GM19452 (cell line): ENCODE measurements at regions not wholly inside any gene's neighbourhood (a gene's known extent, or its start where the extent isn't known, plus 50 kb on each side); places are given as distances from the start of the nearest gene placed in this dataset.

Experiments
- ATAC-seq: cut with Tn5 transposase; IDR thresholded peaks from one replicate; pipeline ENCODE4 v1.9.1; 2021; ENCODE audit not compliant: unreplicated experiment

DNA sequence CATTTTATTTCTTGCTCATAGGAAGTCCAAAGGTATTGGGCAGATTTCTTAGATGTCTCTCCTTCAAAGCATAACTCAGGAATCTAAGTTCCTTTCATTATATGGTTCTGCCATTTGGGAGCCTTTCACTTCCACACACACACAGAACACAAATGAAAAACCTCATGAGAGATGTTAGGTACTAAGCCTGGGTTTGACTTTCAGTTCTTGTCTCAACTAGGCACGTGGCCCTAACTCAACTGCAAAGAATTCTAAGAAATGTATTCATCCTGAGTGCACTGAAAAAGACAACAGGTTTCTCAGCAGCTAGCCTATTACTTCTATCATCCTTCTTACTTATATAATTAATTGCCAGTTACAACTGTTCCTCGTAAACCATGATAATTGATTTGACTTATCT, 190.0 kb upstream of the SAMSN1 start:
- peak; percentile 57 for ATAC-seq

DNA sequence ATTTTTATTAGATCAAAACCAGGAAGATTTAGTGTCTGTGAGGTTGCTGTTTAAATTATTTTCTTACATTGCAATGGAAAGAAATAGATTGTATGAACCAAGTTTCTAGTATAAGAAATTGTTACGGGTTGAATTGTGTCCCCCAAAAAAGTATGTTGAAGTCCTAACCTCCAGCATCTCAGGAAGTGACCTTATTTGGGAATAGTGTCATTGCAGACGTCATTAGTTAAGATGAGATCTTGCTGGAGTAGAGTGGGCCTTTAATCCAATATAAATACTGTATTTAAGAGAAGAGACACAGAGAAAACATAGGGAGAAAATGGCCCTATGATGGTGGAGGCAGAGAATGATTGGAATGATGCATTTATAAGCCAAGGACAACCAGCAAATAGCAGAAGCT, 188.7 kb upstream of the SAMSN1 start:
- no peak for ATAC-seq

DNA sequence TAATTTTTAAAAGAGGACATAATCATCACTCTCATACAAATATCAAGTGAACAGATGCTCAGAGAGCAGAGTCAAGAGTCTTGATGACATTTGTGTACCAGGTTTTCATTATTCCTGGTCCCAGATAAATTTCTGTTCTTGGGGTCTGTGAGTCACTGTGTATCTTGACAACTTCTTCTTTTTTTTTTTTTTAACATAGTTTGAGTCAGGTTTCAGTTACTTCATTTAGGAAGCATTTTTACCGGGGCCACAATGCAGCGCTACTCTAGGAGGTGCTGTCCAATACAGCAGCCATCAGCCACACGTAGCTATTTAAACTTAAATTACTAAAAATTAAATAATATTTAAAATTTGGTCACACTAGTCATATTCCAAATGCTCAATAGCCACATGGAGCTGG, 188.1 kb upstream of the SAMSN1 start:
- no peak for ATAC-seq

DNA sequence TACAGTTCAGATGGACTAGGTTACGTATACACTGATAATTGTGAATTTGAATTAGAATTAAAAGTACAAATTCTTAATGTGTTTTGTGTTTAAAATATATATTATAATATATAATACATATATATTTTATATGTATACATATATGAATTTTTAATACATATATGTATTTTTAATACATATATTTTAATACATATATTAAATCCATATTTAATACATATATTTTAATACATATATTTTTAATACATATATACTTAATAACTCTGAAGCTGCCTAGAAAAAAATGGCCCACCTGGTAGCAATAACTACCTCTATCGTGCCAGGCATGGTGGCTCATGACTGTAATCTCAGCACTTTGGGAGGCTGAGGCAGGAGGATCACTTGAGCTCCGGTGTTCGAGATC, 179.1 kb upstream of the SAMSN1 start:
- no peak for ATAC-seq

DNA sequence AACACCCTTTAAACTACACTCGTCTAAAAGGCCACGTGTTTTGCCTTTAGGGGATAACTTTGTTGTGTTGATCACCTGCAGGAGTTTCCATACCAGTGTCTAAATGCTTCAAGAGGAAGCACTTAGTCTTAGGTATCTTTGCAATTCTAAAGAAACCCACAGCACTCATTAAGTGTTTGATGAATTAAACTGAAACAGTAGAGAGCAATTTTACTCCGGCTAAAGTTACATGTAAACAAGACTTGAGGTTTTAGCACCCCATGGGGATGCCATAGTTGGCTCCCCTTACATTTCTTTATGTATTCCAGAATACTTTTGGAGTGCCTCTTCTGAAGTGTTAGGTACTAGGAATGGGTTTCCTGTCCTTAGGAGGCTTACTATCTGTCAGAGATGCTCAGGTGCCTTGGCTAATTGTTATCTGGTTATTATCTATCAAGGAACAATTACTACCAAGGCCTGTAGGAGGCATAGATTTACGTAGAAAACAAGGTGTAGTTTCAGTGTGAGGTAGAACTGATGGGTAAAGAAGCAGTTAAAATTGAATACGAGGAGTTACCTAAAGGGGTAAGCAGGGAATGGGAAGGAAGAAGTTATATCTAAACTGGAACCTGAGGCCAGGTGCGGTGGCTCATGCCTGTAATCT, 176.8 kb upstream of the SAMSN1 start:
- ATAC-seq, result peak; percentile 56

DNA sequence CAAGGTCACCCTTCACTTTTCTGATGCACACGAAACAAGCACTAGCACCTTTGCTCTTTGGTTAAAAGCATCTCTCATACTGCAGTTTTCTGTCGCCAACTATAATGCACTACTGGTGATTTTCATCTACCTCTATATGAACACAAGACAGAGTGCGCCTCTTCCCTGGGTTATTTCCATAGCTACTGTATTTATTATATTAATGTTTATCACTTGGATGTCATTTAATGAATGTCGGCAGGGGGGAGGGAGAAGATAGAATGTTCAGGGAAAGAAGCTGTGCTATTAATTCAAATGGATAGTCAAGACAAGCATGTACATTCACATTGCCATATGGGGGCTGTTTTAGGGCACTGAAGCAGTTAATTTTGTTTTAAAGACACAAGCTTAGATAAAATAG, 174.1 kb upstream of the SAMSN1 start:
- no peak for ATAC-seq

DNA sequence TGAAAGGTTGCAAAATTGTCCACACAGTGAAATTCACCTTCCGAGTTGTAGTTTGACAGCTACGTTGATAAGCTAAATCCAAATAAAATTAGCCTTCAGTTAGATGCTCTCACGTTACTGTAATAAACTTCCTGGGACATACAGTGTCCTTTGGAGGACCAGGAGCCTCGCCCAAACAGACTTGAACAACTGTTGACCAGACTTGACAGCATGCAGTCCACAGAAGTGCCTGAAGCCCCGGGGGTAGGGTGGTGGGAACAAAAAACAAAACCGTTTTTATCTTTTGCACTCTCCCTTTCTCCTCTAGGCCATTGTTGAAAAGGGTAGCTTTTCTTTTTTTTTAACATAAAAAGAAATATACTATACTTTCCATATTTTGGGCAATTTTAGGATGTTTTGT, 172.8 kb upstream of the SAMSN1 start:
- no peak for ATAC-seq

DNA sequence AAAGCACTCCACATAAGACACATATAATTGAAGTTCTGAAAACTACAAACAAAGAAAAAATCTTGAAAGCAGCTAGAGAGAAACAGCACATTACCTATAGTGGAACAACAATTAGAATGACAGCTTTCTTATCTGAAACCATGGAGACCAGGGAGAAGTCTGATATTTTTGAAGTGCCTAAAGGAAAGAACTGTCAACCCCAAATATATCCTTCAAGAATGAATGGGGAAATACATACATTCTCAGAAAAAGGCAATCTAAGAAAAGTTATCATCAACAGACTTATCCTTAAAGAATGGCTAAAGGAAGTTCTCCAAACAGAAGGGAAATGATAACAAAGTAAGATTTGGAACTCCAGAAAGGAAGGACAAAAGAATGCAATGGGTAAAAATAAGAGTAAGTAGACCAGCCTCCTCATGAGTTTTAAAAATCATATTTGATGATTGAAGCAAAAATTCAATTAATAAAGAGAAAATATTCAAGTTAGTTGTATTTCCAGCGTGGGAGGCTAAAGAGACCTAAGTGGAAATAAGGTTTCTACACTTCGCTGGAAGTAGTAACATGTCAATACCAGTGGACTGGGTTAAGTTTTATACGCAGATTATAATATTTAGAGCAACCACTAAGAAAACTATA, 170.8 kb upstream of the SAMSN1 start:
- no peak for ATAC-seq

DNA sequence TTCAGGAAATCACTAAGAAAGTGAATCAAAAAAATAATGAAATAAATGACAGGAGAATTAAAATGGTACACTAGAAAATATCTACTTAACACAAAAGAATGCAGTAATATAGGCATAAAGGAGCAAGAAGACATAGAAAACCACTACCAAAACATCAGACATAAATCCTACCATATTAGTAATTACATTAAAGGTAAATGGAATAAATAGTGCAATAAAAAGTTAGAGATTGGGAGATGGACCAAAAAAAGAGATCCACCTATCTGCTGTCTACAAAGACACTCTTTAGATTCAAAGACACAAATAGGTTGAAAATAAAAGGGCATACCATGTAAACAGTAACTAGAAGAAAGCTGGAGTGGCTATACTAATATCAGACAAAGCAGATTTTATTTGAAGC, 167.0 kb upstream of the SAMSN1 start:
- no peak for ATAC-seq

DNA sequence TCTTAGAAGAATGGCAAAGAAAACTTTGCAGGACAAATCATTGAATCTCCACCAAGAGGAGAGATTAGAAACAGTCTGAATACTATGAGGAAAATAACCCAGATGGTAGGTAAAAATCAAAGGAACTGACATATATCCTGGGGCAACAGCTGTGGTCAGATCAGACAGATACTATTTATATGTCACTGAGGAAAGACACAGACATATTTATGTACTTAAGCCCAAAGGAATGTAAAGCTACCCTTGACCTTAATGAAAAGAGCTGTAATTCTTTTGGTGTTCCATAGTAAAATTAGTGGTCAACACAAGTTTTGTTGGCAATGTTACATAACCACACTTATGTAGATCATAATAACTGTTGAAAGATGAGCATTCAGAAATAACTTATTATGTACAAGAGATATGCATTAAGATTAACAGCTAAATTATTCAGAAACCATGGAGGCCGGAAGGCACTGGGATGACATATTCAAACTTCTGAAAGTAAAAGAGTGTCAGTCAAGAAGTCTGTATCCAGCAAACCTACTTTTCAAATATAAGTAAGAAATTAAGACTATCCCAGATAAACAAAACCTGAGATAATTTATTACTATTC, 166.1 kb upstream of the SAMSN1 start:
- ATAC-seq, result no peak

DNA sequence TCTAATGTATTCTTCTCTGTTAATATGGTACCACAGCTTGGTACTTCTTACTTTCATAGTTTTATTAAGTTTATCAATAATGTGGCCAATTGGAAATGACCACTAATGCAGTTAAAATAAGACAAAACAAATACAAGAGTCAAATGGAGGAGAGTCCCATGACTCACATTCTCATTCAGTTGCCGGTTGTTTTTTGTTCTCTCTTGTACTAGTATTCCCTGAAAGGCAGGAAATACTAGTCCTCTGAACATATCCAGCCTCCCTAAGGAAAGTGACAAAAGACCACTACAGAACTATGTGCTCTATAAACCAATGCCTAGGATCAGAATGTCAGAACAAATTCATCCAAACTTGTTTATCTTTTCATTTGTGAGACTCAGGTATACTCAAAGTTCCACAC, 165.2 kb upstream of the SAMSN1 start:
- ATAC-seq, result no peak

DNA sequence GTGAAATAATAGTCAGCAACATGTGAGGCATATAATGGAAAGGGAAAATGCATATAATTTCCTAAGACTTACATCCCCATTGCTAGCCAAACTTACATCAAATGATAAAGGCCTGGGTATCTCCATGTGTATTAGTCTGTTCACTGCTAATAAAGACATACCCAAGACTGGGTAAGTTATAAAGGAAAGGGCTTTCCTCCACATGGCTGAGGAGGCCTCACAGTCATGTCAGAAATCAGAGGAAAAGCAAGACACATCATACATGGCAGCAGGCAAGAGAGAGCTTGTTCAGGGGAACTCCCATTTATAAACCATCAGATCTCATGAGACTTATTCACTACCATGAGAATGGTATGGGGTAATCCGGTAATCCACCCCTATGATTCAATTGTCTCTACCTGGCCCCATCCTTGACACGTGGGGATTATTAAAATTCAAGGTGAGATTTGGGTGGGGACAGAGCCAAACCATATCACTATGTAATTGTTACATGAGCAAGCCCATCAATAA, 161.5 kb upstream of the SAMSN1 start:
- no peak for ATAC-seq

DNA sequence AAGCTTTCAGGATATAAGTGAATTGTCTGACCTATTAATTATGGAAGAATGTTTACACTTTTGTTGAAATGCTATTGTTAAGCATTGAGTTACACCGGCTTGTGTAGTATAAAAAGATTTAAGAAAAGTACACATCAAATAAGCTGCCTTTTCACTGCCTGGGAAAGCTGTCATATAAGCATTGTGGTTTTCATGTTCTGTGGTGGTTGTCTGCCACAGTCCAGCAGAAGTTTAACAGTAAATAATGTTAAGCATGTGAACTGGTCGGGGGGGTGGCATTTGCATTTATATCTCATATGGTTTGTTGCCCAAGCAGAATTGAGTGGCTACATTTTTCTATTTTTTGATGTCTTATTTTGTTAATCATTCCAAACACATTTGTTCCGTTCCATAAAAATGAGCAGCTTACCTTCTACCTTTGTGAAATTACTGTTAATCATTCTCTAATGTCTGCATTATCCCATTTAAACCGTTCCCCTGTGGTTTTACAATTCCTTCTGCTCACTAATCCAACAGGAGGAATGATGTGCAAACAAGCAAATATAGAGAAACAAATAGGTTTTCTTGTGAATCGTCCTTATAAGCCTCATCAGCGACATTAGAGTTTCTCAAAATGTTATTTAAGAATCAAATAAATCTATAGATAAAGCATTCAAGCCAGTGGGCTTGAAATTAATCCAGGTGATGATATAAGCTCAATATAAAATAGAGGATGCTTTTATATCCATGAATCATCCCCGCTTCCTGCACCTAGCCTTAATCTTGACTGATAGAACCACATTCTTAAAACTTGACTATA, 160.8 kb upstream of the SAMSN1 start:
- ATAC-seq, result no peak

DNA sequence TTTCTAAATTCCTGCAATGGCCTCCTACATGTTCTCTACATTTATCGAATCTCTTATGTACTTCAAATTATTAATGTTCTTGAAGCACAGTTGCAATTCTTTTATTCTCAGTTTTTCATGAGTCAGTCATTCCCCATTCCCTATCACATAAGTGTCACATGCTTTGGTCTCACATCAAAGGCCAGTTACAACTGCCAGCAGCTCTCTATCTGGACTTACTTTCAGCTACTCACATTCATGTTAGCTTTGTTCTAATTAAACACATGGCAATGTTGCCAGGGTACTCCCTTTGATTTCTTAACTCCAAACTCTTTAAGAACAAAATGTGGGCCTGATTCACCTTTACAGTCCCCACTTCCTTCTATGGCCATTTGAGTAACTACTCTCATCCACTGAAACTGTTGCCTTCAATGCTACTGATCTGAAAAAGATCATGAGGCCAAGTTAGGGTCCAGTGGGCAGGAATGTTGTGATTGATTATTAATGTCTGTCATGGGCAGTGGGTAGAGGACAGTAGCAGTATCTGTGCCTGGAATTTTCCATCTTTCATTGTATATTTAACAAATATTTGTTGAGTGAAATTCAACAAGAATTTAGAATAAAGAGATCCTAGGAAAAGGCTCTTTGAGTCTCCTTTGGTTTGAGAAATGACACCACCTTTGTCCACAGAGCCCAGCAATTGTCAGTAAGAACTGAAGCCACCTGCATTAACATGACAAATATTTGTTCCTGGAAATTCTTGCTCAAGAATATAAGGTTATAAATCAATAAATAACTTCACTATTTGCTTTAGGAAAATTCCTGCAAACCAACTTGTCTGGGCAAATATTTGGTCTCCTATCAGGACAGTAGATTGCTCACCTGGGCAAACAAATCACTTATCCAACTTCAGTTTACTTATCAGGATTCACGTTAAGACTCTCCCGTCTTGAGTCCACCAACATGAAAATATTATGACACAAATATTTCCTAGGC, 153.6 kb upstream of the SAMSN1 start:
- no peak for ATAC-seq

DNA sequence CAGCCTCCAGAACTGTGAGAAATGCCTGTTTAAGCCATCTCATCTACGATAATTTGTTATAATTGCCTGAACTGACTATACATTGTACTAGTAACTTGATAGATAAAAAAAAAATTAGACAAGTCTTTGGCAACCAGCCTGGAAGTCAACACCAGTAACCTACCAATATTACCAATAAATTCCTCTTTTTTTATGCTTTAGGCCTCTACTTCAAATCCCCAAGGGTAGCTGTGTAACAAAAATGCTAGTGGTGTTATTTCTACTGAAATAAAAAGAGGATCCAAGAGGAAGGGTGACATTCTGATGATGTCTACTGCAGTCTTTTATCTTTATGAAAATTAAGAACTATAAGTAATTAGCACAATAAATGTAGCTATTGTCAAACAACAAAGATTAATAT, 151.7 kb upstream of the SAMSN1 start:
- no peak for ATAC-seq

DNA sequence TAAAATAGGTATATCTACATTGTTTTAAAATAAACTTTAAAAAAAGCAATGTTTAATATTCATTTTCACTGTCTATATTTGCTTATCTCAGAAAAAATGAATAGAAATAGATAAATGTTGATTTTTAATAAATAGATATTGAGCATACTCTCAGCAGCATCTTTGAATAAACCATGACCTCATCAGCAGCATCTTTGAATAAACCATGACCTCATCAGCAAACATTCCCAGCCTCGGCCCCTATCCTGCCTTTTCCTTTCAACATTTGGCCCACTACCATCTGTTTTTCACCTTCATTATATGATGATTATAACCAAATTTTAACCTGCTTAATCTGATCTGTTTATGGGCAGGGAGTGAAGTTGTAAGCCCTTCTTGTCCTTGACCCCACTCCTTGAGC, 148.7 kb upstream of the SAMSN1 start:
- ATAC-seq, result no peak

DNA sequence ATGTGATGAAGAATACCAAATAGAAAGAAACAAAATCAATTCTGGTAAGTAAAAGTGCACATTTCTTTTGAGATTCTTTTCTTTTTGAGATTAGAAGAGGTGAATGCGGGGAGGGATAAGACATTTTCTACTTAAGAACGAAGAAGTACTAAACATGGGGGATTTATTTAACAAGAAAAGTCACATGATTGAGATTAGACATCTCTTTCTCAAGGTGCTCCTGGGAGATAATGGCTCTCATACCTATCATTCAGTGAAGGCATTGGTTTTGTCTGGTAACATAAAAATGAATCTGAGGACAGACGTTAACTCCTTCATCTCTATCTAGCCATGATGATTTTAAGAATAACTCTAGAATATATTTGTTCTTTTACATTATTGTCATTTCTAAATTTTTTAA, 147.9 kb upstream of the SAMSN1 start:
- ATAC-seq, result no peak

DNA sequence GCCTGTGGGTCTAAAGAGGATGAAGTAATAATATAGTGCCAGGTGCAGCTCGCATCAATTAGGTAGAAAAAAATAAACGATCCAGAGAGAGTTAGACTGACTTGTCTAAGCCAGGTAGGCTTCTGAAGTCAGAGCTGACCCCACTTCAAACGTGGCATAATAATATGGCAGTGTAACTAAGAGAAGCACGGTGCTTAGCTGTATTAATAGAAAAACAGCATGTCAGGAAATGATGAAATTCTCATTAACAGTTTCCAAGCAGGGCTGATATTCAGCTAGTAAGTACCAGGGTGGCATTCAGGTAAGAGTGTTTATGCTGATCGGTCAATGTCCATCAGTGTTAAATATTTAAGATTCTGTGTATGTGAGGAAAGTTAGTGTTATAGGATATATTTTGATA, 145.8 kb upstream of the SAMSN1 start:
- no peak for ATAC-seq

DNA sequence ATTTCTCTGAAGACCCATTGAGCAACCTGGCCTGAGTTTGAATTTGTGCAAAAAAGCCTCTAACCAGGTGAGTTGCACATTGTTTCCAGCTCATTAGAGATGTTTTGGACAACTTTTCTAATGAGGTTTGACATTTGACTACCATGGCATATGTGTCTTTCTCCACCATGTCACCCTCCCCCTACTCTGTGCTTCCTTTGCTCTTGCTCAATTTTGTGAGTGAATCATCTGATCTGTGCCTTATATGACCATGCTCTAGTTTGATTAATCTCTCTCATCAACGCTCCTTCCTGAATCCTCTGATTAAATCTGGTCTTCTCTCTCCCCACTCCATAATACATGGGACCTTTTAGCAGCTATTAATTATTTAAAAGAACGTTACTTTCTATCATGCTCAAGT, 144.8 kb upstream of the SAMSN1 start:
- ATAC-seq, result no peak

DNA sequence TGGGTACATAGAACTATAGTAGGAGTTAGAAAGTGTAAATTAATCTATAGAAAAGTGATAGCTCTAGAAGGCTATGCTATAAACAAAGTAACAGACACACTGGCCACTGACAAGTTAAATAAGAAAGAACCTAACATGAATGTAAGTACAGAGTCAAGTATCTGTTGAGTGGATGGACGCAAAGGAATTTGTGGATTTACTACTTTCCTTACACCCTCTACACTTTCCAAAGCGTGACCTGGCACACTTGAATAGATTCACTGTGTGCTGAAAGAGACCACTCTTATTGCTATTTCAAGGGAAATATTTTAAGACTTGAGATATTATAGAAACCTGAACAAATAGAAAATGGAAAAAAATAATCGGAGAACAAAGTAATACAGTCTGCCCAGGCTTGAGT, 142.8 kb upstream of the SAMSN1 start:
- ATAC-seq, result no peak

DNA sequence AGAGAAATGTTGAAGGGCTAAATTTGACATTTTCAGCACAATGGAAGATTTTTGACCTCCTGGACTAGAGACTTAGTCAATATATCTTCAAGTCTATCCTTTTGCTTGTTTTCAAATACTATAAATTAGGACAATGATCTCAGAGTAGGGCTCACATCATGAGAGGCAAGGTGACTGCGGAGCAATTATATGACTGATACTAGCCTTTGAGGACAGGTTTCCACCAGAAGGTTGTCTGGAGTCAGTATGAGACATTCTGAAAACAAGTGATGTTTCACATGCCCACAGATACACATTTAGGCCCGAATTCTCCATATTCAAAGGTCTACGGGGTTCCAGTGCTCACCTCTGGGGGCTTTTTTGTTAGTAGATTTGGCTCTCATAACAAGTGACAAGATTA, 142.3 kb upstream of the SAMSN1 start:
- ATAC-seq, result no peak
